ENCODE measurements at regions not wholly inside any gene's neighbourhood (a gene's known extent, or its start where the extent isn't known, plus 50 kb on each side); places are given as distances from the start of the nearest gene placed in this dataset.

DNA sequence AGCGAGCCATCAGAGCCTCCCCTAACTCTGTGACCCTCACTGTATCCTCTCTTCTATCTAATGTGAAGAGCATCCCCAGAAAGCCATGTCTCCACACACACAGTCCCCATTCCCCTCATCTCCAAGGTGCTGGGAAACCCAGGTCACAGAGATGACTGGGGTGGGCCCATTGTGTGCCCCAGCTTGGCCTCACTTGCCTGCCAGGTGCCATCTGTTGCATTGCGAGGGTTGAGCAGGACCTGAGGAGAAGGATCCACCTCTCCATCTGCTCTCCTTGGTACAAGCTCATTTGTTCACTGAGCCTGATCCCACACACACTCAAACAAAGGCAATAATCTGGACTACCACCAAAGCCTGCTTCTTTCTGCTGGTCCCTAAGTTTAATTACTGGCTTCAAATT lies 118.8 kb downstream of the SPATA19 start:
- TF ChIP-seq, protein P1, sequence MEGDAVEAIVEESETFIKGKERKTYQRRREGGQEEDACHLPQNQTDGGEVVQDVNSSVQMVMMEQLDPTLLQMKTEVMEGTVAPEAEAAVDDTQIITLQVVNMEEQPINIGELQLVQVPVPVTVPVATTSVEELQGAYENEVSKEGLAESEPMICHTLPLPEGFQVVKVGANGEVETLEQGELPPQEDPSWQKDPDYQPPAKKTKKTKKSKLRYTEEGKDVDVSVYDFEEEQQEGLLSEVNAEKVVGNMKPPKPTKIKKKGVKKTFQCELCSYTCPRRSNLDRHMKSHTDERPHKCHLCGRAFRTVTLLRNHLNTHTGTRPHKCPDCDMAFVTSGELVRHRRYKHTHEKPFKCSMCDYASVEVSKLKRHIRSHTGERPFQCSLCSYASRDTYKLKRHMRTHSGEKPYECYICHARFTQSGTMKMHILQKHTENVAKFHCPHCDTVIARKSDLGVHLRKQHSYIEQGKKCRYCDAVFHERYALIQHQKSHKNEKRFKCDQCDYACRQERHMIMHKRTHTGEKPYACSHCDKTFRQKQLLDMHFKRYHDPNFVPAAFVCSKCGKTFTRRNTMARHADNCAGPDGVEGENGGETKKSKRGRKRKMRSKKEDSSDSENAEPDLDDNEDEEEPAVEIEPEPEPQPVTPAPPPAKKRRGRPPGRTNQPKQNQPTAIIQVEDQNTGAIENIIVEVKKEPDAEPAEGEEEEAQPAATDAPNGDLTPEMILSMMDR (IDR thresholded peaks at IDR 0.05): no peak
- no peak for TF ChIP-seq TEAD4 (CRISPR knock-in tag; IDR thresholded peaks at IDR 0.05)
- TF ChIP-seq SP1 (CRISPR knock-in tag; conservative IDR thresholded peaks at IDR 0.05): no peak
- no peak for TF ChIP-seq ZNF416 (CRISPR knock-in tag; IDR thresholded peaks at IDR 0.05)
- no peak for TF ChIP-seq FOXJ3 (CRISPR knock-in tag; IDR thresholded peaks at IDR 0.05; ENCODE audit: borderline replicate concordance)
